ENCODE measurements at regions not wholly inside any gene's neighbourhood (a gene's known extent, or its start where the extent isn't known, plus 50 kb on each side); places are given as distances from the start of the nearest gene placed in this dataset.

DNA sequence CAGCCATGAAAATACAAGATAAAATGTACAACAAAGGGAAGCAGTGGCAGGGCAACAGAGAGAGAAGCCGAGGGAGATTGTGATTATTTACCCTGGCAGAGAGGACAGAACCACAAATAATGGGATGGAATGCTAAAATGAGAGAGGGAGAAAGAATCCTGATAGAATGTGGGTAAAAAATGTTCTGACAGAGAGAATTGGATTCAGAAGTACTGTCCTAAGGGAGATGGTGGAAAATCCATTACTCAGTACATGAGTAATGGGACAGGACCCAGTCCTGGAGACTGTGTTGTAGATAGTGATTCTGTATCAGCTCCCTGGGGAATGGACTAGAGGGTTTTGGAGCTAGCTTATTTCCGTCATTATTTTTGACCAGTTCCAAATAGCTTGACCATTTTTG is 831.5 kb downstream of the MAT2B start:
- TF ChIP-seq, protein P1, sequence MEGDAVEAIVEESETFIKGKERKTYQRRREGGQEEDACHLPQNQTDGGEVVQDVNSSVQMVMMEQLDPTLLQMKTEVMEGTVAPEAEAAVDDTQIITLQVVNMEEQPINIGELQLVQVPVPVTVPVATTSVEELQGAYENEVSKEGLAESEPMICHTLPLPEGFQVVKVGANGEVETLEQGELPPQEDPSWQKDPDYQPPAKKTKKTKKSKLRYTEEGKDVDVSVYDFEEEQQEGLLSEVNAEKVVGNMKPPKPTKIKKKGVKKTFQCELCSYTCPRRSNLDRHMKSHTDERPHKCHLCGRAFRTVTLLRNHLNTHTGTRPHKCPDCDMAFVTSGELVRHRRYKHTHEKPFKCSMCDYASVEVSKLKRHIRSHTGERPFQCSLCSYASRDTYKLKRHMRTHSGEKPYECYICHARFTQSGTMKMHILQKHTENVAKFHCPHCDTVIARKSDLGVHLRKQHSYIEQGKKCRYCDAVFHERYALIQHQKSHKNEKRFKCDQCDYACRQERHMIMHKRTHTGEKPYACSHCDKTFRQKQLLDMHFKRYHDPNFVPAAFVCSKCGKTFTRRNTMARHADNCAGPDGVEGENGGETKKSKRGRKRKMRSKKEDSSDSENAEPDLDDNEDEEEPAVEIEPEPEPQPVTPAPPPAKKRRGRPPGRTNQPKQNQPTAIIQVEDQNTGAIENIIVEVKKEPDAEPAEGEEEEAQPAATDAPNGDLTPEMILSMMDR (IDR thresholded peaks at IDR 0.05), result no peak
- TF ChIP-seq EZH2 (IDR thresholded peaks at IDR 0.05; ENCODE audit: borderline replicate concordance, insufficient read depth, low read depth, low read length, poor library complexity, severe bottlenecking), result no peak
